GM18858 (cell line): ENCODE measurements at regions not wholly inside any gene's neighbourhood (a gene's known extent, or its start where the extent isn't known, plus 50 kb on each side); places are given as distances from the start of the nearest gene placed in this dataset.
A peak's percentile ranks its signal among the peaks of the same experiment; 100 is the strongest.

ENCODE experiments used
- ATAC-seq: cut with Tn5 transposase; IDR thresholded peaks from one replicate; pipeline ENCODE4 v1.9.1; 2021; ENCODE audit not compliant: unreplicated experiment

- ATAC-seq, result no peak
Observed at GRCh38 chr6:76702187-76702586, 629.7 kb upstream of the IMPG1 start.

GRCh38 chr6:76701610-76702009 lies 629.1 kb upstream of the IMPG1 start:
- ATAC-seq, result no peak

- ATAC-seq, result no peak
Observed at GRCh38 chr6:76697585-76697984, 625.1 kb upstream of the IMPG1 start.

DNA sequence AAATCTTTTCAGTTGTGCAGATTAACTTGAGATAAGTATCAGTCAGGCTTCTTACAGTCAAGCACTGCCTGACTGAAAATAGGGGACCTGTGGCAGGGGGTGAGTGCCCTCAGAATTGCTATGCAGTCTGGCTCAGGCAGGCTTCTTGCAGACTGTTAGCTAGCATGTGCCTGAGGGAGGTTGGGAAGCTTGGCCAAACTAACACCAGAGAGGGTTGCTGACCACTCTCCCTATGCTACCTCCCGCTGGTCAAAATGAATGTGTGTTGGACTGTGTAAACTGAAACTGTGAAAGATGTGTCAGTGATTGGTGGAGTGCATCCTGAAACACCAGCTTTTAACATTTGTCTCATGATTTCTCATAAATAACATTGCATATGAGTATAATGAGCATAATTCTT lies 622.3 kb upstream of the IMPG1 start:
- ATAC-seq, result no peak

GRCh38 chr6:76684875-76685274 lies 612.4 kb upstream of the IMPG1 start:
- no peak for ATAC-seq

- no peak for ATAC-seq
Observed at GRCh38 chr6:76683985-76684384, 611.5 kb upstream of the IMPG1 start.

- peak; percentile 56 for ATAC-seq
Observed at GRCh38 chr6:76682842-76683241, 610.4 kb upstream of the IMPG1 start.

GRCh38 chr6:76681781-76682180 lies 609.3 kb upstream of the IMPG1 start:
- ATAC-seq, result no peak

- ATAC-seq, result no peak
Observed at GRCh38 chr6:76677017-76677416, 604.6 kb upstream of the IMPG1 start.

GRCh38 chr6:76671751-76672150 lies 599.3 kb upstream of the IMPG1 start:
- ATAC-seq, result no peak

- no peak for ATAC-seq
Observed at GRCh38 chr6:76644231-76644630, 571.8 kb upstream of the IMPG1 start.

DNA sequence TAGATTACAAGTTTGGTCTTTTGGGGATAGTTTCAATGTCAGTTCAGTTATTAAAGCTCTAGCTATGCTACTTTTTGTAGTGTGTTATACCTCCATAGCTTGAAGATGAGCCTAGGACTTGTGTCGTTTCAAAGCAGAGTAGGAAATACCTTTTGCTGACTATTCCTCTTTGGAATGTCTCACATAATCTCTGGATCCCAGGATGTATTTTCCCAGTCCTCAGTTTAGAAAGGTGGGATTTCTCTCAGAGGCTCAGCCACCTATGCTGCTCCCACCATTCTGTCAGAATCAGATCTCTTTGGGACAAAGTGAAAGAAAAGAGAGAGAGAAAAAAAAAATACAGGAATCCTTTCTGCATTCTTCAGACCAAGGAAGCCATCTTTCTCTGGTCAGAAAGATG lies 567.5 kb upstream of the IMPG1 start:
- ATAC-seq, result no peak

DNA sequence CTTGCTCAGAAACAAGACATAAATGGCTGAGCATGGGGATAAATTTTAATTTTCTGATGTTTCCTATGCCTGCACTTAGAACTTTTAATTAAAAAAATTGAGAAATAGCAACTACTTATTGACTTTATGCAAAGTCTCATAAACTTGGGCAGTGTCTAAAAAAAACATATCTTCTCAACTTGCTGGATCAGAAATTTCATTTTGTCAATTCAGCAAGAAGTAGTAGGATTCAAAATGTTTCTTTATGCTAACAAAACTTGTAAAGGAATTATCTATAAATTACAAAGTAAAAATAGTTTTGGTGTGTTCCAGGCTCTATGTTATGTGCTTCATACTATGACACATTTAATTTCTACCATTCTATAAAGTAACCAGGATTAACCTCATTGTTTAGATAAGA lies 562.2 kb upstream of the IMPG1 start:
- no peak for ATAC-seq

DNA sequence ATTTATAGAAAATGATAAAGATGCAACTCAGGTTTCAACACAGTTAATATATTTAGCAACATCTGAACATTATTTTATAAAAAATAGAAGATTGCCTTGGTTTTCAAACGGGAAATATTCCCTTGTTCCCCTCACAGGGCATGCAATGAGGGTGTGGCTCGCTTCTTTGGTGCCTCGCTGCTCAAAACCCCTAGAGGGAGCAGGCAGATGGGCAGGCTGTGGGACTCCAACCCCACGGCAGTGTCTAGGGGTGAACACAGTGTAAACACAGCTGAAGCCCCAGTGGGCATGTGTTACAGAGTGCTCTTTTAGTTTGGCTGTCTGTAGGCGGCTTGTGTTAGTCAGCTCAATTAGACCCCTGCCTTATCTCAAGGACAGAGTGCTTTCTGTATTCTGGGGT lies 560.8 kb upstream of the IMPG1 start:
- ATAC-seq, result no peak

DNA sequence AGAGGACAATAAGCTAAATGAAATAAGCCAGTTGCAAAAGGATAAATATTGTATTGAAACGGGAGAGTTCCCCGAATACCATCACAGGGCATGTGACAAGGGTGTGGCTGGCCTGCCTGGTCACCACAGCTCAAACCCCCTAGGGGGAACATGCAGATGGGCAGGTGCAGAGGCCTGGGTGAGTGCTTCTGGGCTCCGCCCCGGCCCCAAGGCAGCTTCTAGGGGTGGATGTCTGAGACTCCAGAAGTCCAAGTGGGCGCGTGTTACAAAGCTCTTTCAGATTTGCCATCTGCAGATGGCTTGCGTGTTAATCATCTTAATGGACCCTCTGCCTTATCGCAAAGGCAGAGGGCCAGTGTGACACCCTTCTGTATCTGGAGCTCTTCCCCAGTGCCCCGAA lies 559.2 kb upstream of the IMPG1 start:
- ATAC-seq, result no peak

- ATAC-seq, result no peak
Observed at GRCh38 chr6:76615395-76615794, 542.9 kb upstream of the IMPG1 start.

DNA sequence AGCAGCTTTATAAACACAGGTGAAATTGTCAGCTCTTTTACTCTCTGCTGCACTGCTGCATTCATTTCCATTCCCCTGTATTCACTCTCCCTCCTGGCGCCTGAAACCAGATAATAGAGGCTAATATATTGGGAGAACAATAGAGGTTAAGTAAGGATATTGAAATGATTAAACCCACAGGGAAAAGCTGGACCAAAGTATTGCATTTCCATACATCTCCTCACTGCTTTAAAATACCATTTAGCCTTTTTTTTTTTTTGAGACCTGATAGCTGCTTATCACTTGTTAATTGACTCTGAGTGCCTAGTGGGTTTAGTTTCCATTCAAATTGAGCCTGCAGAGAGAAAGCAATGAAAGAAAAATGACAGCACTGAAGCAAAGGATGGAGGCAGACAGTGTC lies 540.5 kb upstream of the IMPG1 start:
- no peak for ATAC-seq

- ATAC-seq, result no peak
Observed at GRCh38 chr6:76609160-76609559, 536.7 kb upstream of the IMPG1 start.

GRCh38 chr6:76594109-76594508 lies 521.6 kb upstream of the IMPG1 start:
- ATAC-seq, result no peak

GRCh38 chr6:76593668-76594067 lies 521.2 kb upstream of the IMPG1 start:
- no peak for ATAC-seq

GRCh38 chr6:76592566-76592965 lies 520.1 kb upstream of the IMPG1 start:
- no peak for ATAC-seq

DNA sequence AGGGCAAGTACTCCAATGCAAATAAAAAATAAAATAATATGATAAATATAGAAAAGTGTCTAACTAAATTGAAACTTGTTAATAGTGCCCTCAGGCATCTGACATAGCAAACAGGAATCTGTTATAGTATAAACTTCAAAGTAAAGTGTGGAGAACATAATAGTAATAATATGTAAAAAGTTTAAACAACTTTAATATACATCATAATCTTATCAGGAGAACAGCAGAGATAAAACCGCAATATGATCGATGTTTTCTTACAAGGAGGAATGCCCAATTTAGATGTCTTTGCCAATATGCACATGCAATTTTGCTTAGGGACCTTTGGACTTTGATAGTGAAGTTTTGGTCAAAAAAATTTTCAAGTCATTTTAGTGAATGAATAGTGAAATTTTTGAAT lies 514.8 kb upstream of the IMPG1 start:
- ATAC-seq, result no peak

- no peak for ATAC-seq
Observed at GRCh38 chr6:76584121-76584520, 511.7 kb upstream of the IMPG1 start.

- no peak for ATAC-seq
Observed at GRCh38 chr6:76578746-76579145, 506.3 kb upstream of the IMPG1 start.
